Stimulated activated naive CD8-positive, alpha-beta T cell treated with anti-CD3 and anti-CD28 coated beads, Interleukin-15, Interleukin-2, amounts not matched to agents 100 U/mL and 50 U/mL, for 24 hours (primary cell): ENCODE measurements at regions not wholly inside any gene's neighbourhood (a gene's known extent, or its start where the extent isn't known, plus 50 kb on each side); places are given as distances from the start of the nearest gene placed in this dataset.
"Not testable (repeated sequence)": the region's sequence is repeated elsewhere in the genome, so short reads cannot be mapped to it uniquely, and the experiment has no call there.

Source experiments
- ATAC-seq: fragments of 150-1000 bp; cut with Tn5 transposase; one replicate; pipeline ENCODE4 v1.10.0; 2021
- DNase-seq: peaks from one replicate; pipeline ENCODE4 v3.0.0; 2021

DNA sequence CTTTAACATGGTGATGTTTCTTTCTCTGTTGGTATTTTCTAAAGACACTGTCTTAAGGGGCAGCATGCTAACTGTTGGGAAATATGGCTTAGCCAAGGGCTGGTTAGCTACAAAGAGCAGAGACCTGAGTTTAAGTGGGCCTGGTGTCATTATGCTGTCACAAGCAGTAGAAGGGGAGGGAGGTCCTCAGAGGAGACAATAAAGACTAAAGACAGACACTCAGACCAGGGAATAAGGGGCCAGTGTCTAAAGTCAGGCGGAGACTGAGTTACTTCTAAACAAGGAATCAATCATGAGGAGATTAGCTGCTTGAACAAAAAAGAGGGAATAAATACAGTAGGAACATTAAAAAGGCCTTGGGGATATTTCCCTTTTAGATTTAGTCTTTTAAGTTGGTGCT is 142.7 kb upstream of the DPPA4 start:
- ATAC-seq, result no peak

DNA sequence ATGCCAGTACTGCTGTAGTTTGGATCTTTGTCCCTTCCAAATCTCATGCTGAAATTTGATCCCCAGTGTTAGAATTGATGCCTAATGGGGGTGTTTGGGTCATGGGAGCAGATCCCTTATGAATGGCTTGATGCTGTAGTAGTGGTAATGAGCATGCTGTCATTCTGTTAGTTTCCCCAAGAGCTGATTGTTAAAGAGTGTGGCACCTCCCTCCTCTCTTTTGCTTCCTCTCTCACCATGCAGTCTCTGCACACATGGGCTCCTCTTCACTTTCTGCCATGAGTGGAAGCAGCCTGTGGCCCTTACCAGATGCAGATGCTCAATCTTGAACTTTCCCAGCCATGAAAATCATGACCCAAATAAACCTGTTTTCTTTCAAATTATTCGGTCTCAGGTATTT is 141.3 kb upstream of the DPPA4 start:
- no peak for ATAC-seq
- DNase-seq, result no peak

More for the DNA sequence above, 142.7 kb upstream of the DPPA4 start:
- no peak for DNase-seq

DNA sequence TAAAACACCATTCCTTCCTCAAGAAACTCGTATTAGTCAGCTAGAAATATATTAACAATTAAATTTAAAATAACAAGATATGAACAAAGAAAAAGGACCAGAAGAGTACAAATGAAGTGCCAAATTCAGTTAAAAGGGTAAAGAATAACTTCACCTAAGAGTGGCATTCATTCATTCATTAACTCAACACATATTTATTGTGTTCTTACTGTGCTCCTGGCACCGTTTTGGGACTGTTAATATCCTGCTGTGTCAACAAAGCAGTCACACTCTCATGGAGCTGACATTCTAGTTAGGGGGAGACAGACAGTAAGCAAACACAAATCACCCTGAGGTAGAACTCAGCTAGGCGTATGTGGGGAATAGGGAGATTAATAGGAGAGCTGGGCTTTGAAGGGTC is 123.6 kb upstream of the DPPA4 start:
- no peak for ATAC-seq

DNA sequence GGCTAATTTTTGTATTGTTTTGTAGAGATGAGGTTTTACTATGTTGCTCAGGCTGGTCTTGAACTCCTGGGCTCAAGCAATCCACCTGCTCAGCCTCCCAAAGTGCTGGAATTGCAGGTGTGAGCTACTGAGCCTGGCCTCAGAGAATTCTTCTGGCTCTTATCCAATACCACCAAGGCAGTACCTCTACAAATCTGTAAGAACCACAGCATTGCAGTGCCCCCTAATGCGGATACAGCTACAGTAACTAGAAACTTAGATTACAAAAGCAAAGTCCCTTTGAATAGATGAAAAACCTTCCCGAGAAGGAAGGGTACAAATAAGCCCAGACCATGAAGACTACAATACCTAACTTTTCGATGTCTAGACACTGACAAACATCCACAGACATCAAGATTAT is 107.9 kb upstream of the DPPA4 start:
- ATAC-seq, result no peak
- no peak for DNase-seq

More for the DNA sequence above, 123.6 kb upstream of the DPPA4 start:
- DNase-seq, result no peak

DNA sequence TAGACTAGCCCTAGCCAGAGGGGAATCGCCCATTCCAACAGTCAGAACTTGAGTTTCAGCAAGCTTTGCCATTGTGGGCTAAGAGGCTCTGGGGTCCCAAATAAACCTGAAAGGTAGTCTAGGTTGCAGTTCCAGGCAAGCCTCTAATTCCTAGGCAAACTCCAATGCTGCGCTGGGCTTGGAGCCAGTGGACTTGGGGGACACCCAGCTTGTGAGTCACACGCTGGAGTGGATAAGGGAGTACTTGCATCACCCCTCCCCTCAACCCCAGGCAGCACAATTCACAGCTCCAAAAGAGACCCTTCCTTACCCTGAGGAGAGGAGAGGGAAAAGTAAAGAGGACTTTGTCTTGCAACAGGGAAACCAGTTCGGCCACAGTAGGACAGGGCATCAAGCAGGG is 105.2 kb upstream of the DPPA4 start:
- ATAC-seq, result no peak

DNA sequence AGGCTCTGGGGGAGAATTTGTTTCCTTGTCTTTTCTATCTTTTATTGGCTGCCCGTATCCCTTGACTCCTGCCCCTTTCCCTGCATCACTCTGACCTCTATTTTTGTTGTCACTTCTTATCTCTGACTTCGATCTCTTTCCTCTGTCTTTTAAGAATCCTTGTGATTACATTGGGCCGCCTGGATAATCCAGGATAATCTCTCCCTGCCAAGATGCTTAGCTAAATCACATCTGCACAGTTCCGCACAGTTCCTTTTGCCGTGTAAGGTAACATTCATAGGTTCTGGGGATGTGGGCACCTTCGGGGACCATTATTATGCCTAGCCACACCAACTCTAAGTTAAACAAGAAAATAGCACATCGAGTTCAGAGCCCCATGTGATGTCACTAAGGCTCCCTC is 103.0 kb upstream of the DPPA4 start:
- DNase-seq (no peak), ATAC-seq (no peak)

More for the DNA sequence above, 105.2 kb upstream of the DPPA4 start:
- no peak for DNase-seq

DNA sequence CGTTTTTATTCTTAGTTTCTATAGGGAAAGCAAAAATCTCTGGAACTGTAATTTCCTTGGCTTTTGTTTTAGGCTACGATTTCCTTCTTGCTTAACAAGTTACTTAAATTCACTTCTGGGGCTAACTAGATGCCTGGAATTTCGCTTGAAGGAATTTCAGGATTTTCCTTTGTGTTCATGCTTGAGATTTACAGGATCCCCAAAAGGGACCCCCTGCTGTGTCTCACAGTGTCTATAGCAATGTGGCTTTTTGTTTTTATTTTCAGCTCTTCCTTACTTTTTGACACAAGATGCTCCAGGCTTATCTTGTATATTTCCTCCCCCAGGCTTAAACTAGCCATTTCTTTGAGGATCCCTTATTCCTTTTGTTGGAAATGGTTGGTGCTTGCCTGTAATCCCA is 95.5 kb upstream of the DPPA4 start:
- DNase-seq (no peak), ATAC-seq (no peak)

DNA sequence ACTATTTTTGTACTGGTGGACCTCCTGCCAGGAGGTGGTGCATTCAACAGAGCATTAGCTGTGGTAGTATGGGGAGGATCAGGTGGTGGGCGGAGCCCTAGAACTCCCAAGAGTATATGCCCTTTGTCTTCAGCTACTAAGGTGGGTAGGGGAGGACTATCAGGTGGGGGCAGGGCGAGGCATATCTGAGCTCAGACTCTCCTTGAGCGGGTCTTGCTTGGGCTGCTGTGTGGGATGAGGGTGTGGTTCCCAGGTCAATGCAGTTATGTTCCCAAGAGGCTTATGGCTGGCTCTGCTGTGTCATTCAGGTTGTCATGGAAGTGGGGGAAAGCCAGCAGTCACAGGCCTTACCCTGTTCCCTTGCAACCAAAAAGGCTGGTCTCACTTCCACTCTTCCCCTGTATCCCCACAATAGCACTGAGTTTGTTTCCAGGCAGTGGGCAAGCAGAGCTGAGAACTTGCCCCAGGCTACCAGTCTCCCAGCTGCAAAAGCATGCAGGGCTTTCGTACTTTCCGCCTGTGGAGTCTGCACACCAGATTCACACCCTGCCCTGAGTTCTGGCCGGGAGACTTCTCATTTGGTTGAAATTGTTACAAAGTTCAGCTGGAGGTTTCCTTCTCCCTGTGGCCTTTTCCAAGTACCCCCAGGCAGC is 93.7 kb upstream of the DPPA4 start:
- ATAC-seq (no peak), DNase-seq (no peak)

DNA sequence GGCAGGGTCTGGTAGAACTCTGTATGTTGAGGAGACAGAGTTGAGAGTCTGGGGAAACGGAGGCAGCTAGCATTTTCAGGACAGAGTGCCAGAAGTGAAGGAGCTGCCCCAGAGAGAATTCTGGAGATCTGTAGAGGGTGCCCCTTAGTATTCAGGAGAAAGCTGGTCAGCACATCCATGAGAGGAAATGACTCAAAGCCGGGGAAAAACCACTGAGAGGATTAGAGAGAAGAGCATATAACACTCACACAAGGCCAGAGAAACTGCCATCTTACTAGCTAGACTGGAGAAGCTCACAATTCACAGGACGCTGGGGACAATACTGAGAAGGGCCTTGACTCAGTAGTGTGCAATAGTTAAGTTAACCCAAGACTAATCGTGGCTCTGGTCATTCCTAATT is 75.7 kb upstream of the DPPA4 start:
- DNase-seq, result no peak
- ATAC-seq, result peak; percentile 43

DNA sequence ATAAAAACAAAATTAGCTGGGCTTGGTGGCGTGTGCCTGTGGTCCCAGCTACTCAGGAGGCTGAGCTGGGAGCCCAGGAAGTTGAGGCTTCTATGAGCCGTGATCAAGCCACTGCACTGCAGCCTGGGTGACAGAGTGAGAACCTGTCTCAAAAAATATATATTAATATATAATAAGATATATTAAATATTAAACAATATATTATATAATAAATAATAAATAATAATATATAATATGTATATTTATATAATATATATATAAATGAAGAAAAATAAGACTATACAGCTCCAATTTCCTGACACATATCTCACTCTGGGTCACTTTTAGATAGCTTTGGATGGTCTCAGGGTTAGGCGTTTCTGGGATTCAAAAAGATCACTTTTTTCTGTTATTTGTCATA is 74.2 kb upstream of the DPPA4 start:
- no peak for ATAC-seq
- no peak for DNase-seq

DNA sequence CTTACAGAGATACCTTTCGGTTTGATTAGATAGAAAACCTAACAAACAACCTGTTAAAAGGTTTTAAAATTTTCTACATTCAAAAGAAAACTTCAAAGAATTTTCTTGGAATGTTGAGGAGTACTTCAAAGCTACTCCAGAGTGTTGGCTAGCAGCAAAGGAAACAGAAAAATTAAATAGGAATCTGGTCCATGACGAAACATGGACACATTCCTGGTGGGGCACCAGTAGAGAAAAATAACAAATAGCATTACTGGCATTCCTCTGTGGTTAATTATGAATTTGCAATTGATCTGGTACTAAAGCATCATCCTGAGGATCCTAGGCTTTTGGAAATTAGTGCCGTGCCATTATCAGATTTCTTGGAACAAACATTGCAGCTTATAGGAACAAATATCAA is 59.5 kb upstream of the DPPA4 start:
- DNase-seq (no peak), ATAC-seq (no peak)

DNA sequence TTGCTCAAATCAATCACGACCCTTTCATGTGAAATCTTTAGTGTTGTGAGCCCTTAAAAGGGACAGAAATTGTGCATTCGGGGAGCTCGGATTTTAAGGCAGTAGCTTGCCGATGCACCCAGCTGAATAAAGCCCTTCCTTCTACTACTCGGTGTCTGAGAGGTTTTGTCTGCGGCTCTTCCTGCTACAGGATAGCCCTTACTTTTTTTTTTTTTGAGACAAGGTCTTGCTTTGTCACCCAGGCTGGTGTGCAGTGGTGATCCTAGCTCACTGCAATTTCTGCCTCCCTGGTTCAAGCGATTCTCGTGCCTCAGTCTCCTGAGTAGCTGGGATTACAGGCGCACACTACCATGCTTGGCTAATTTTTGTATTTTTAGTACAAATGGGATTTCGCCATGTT is 56.4 kb upstream of the DPPA4 start:
- ATAC-seq, DNase-seq: not testable (repeated sequence)

DNA sequence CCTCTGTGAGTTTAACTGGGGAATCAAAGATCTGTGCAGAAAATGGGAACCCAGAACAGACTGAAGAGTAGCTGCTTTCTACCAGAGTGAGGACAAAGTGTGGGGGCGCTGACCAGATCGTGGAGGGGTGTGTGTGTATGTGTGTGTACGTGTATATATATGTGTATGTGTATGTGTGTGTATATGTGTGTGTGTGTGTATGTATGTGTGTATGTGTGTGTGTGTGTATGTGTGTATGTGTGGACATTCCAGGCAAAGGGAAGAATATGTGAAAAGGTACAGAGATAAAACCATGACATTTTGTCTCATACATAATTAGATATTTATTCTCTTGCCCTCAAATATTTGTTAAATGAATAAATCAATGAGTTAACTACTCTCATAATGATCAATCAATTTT is 54.9 kb upstream of the DPPA4 start:
- ATAC-seq, result no peak
- DNase-seq, result no peak

DNA sequence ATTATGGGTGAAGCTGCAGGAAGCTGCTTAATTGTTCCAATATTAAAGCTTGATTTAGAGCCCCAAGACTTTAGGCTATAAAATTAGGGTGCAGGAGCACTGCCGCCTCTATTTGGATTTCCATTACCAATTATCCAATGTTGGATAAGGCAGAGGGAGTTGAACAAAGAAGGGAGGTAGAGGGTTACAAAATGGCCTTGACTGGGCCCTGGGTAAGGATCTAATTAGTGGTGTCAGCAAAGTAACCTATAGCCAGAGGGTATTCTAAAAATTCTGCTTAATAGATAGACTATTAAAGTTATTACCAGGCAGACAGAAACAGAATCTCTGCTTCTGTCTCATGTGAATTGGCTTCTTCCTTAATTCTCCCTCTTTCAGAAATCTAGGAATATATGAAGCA is 50.3 kb upstream of the DPPA4 start:
- no peak for ATAC-seq
- no peak for DNase-seq

DNA sequence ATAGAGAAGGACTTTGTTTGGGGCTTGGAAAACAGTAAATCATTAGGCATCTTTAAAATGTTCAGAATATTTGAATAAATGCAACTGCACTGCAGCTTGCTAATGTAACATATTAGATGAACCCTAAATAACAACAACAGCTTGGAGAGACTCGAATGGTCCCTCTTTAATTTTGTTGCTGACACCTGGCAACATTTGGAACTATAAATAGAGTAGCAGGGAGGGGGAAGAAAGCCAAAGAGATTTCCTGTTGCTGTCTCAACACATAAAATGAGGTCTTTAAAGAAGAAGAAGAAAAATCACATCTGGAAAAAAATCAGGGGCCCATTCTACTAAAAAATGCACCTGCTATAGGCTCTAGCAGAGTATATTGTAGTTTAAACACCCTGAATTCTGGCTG is 49.9 kb upstream of the DPPA4 start:
- ATAC-seq, result no peak
- DNase-seq, result no peak
